HG03521 (cell line): ENCODE measurements at regions not wholly inside any gene's neighbourhood (a gene's known extent, or its start where the extent isn't known, plus 50 kb on each side); places are given as distances from the start of the nearest gene placed in this dataset.
A peak's percentile ranks its signal among the peaks of the same experiment; 100 is the strongest.

ENCODE experiments used
- ATAC-seq: cut with Tn5 transposase; IDR thresholded peaks from one replicate; pipeline ENCODE4 v1.9.1; 2021; ENCODE audit warnings: mild to moderate bottlenecking, moderate library complexity; ENCODE audit not compliant: unreplicated experiment

DNA sequence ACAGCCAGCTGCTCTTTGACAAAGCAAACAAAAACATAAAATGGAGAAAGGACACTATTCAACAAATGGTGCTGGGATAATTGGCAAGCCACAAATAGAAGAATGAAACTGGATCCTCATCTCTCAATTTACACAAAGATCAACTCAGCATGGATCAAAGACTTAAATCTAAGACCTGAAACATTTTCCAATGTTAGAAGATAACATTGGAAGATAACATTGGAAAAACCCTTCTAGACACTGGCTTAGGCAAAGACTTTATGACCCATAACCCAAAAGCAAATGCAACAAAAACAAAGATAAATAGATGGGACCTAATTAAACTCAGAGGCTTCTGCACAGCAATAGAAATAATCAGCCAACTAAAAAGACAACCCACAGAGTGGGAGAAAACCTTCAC lies 425.7 kb upstream of the SEMA3D start:
- no peak for ATAC-seq

DNA sequence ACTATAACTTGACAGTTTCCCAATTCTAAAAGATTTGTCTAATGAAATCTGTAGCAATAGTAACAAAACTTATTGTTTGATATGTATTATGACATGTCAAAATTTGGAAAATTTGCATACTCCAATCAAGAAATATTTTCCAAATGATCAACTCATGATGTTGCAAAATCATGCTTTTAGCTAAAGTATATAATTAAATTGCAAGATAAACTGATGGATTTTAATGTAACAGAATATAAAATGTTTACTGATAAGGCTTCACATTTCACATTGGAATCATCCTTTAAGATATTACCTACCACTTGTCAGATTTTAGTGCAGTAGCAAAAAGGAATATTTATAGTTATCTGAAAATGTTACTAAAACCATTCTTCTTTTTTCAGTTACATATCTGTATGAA lies 421.9 kb upstream of the SEMA3D start:
- ATAC-seq = no peak

DNA sequence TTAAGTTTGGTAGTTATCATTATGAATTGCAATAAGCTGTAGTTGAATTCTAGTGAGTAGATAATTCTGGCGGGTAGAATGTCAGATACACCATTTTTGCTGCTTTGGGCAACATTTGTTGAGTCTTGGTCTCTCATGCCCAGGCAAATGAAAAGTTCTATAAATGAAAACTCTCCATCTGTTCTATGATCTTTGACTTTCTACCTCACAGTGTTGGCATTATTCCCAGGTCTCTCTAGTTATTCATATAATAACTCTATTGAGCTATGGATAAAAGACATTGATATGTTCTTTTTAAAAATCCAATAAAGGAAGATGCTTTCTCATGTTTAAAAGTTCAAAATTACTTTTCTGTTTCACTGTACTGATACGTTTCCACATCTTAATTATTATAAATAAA lies 415.3 kb upstream of the SEMA3D start:
- ATAC-seq = no peak

DNA sequence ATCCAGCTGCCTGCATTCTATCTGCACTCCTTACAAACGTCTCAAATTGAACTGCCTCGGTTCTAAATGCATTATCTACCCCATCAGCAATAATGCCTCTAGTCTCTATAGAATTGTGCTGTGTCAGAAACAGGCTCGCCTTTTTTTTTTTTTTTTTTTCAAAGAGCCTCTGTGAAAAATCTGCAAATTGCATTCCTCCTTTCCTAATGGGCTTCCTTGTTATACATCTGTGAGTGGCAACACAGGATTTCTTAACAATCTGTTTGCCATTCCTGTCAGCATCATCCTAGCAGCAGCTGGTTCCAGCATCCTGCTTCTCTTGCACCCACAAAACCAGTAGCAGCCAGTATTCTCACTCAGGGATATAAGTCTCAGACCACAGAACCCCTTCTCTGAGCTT lies 413.5 kb upstream of the SEMA3D start:
- no peak for ATAC-seq

DNA sequence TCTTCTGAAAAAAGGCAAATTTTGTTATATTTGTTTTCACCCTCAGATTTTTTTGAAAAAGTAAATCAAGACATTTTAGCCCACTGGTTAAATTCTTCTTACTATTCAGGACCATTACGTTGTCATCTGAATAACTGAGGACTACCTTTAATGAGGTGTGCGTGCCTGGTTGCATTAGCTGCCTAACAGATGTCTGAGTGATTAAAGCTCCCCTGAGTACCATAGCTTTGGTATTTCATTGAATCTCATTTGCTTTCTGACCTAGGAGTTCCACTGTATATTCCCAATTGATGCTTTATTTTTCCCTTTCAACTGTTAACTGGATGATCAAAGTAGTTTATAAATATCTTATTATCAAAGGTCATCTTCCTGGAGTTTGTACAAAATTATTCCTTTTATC lies 410.0 kb upstream of the SEMA3D start:
- no peak for ATAC-seq

DNA sequence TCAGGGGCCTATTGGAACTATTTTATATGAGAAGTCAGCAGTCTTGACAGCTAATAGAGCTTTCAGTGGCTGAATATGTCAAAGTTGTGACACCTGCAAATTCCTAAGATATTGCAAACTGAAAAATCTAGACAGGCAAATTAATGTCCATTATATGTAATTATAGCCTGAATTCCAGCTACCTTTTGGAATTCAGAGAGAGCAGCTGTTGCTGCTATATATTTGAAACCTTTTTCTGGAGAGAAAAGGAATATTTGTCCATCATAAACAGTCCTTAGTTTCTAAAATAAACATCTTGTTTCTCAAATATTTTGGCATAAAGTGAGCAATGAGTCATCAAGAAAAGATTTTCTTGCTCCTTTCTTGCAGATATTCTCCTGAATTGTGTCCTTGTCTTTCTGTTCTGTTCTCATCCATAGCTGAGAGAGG lies 408.9 kb upstream of the SEMA3D start:
- ATAC-seq = no peak

DNA sequence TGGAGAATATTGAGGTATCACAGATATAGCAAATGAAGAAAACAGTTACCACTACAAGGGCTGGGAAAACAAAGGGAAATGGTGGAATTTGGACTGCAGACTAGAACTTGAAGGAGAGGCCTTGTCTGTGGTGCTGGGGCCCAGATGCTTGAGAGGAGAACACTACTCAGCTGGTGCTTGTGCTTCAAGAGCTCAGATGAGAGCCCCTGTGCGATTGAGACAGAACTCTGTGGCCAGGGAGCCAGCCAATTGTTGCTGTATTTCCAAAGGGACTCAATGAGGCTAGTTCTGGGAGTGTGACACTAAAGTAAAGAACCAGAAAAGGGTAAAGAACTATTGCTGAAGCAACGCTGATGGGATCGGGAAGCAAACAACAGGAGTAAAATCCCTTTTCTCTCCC lies 406.5 kb upstream of the SEMA3D start:
- ATAC-seq = no peak

DNA sequence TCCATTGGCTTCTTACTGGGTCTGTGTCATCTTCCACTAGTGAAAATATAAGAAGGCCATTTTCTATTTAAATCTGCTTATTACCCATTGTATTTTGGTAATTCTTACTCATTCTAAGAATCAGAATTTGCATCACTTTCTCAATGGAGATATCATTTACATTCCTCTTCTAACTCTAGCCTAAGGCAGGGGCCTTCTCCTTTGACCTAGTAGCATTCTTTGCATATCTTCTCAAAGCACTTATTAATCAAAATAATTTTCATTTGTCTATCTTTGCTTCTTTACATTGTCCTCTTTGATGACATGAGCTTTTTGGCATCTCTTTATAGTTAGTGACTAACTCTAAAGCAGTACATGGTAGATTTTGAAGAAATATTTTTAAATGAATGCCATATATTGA lies 400.9 kb upstream of the SEMA3D start:
- ATAC-seq = no peak

DNA sequence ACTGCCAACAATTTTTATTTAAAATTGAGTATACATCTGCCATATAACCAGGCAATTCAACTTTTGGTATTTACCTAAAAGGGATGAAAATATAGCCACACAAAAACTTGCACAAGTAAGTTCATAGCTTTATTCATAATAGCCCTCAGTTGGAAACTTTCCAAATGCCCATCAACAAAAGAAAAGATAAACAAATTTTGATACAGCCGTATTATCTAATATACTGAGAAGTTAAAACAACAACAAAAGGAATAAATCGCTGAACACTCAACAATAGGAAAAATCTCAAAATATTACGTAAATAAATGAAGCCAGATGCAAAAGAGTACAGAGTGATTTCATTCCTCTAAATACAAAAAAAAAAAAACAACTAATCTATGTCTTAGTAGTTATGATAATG lies 399.2 kb upstream of the SEMA3D start:
- no peak for ATAC-seq

DNA sequence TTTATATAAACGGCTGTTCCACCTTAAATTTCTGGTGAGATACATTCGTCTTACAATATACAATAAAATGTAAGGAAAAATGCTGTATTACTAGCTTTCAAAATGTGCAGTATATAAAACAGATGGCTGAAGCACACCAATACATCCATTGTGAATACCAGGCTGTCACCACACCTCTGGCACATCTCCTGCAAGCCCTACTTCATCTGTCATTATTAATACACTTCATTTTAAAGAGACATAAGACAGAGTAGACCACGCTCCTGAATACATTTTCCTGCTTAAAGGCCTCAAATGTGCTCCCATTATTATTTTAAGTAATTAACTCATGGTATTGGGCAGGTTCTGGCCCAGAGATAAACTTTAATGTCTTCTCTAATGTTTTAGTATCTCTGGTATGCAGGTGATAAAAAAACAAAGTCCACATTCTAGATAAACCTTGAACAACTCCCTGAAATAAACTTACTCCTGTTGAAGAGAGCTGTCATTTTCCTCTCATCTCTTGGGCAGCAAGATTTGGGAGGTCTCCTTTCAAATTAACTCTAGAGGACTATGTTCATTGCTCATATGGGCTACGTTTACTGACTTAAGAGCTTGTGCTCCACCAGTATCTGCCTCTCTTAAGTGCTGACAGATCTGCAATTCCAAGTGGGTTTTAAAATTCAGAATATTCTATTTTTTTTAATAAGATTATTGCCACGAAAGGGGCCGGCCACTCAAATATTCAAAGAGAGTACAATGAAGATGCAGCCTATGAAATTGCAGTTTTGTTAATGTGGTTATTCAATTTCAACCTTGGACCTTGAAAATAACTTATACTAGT lies 396.5 kb upstream of the SEMA3D start:
- no peak for ATAC-seq

DNA sequence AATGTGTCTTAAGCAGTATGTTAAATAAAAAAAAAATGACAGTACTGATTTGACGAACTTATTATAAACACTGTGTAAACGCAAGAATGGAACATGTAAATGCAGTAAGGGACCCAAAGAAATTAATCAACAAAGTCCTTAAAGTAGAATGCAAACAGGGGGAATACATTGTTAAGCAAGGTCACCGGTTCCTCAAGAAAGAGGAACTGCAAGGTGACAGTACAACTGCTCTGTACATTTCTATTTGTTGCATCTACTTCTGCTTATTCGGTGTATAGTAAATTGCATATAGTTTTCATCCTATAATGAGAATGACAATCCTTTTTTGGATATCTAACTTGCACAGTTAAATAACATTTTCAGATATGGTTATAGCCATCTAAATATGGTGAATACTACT lies 387.0 kb upstream of the SEMA3D start:
- no peak for ATAC-seq

DNA sequence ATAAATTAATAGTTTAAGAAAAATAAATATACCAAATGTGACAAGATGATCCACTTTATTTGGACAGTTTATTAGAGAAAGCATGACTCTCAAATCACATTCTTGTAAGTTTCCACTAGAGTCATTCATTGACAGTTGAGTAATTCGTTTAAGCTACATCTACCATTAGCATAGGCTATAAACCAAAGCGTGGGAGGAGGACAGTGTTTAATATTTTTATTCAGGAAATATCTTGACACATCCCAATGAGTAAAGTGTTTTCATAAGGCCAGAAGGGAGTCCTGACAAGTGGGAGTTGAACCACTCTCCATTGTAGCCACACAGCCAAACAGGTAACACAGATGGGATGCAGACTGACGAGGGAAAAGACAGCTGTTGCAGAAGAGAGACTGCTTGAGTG lies 386.5 kb upstream of the SEMA3D start:
- ATAC-seq = no peak

DNA sequence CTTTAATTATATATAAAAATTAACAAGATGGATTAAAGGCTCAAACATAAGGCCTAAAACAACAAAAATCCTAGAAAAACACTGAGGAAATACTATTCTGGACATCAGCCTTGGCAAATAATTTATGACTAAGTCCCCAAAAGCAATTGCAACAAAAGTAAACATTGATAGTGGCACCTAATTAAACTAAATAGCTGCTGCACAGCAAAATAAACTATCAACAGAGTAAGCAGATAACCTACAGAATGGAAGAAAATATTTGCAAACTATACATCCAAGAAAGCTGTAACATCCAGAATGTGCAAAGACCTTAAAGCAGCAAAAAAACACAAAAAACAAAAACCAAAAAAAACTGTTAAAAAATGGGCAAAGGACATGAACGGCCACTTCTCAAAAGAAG lies 384.0 kb upstream of the SEMA3D start:
- no peak for ATAC-seq

DNA sequence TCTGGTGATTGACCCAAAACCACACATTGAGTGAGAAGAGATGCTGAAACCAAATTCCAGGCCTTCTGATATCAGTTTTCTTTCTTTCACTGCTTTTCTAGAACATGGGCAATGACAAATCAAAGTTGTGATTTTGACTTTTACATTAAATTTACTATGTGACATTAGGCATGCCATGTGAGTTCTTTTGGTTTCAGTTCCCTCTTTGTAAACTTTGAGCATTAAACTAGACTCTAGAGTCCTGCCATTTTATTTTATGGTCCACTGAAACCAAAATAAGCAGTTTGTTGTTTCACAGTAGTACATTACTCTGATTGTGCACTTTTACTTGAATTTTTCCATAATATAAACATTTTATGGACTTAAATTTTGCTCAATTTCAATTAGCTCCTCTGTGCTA lies 381.1 kb upstream of the SEMA3D start:
- no peak for ATAC-seq

DNA sequence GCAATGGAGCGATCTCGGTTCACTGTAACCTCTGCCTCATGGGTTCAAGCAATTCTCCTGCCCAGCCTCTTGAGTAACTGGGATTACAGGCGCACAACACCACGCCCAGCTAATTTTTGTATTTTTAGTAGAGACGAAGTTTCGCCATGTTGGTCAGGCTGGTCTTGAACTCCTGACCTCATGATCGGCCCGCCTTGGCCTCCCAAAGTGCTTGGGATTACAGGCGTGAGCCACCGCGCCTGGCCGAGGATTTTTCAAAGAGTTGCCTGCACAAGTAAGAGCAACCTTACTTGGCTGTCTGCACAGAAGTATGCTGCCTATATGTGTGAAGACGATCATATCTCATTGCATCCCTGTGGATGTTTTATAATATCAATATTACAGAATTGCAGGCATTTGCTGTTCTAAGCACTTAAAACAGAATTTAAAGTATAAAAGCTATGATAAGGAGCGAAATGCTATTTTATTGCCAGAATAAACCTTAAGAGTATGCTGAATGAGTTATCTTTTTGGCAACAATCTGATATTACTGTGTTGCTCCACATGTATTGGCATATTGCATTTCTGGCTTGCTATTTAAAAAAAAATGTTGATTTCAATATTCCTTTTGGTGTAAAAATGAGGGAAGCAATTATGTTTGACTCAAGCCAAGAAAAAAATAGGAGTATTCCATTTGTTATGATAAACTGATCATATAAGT lies 379.4 kb upstream of the SEMA3D start:
- no peak for ATAC-seq

DNA sequence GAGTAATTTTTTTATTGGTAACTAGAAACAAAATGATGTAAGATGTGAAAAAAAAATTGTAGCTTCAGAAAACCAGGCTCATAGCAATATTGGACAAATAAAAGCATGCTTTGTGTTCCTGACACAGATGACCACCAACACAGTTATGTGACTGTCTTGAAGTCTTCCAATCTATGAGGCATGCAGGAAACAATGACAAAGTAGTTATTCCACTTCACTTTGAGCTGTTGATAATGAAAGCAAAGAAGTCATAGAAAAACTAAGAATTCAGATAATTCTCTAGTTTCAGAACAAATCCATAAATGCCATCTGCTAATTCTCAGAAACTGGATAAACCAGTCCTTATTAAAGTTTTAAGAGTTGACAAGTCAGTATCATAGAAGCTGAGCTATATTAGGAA lies 378.4 kb upstream of the SEMA3D start:
- no peak for ATAC-seq

DNA sequence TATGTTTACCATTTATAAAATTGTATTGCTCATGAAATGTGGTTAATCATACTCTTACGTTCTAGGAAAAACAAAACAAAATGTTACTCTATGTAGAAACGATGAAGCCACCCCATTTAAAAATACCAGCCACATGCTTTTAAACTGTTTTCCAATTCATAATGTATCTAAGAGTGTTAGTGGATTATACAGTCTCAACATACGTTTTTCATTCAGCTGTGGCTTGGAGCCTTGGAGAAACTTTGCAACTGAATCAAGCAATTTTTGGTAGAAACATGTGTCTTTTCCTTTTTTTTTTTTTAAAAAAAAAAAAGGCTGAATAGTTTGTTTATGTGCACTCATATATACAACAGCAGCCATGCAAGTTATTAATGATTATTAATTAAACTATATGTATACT lies 378.0 kb upstream of the SEMA3D start:
- no peak for ATAC-seq

DNA sequence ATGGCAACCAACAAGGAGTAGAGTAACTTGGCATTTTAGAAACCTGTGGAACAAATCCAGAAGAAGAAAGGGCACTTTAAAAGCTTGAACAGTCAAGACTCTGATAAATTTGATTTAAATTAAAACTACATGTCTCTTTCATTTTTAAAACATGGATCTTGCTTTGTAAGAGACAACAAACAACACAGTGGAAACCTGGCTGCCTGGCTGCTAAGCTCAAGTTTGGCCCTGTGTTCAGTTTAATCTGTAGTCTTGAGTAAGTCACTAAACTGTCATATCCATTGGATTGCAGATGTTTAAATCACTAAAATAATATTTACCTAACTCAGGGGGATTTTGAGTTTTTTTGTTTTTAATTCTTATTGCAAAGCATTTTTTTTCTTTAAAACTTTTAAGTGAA lies 374.9 kb upstream of the SEMA3D start:
- ATAC-seq = no peak

DNA sequence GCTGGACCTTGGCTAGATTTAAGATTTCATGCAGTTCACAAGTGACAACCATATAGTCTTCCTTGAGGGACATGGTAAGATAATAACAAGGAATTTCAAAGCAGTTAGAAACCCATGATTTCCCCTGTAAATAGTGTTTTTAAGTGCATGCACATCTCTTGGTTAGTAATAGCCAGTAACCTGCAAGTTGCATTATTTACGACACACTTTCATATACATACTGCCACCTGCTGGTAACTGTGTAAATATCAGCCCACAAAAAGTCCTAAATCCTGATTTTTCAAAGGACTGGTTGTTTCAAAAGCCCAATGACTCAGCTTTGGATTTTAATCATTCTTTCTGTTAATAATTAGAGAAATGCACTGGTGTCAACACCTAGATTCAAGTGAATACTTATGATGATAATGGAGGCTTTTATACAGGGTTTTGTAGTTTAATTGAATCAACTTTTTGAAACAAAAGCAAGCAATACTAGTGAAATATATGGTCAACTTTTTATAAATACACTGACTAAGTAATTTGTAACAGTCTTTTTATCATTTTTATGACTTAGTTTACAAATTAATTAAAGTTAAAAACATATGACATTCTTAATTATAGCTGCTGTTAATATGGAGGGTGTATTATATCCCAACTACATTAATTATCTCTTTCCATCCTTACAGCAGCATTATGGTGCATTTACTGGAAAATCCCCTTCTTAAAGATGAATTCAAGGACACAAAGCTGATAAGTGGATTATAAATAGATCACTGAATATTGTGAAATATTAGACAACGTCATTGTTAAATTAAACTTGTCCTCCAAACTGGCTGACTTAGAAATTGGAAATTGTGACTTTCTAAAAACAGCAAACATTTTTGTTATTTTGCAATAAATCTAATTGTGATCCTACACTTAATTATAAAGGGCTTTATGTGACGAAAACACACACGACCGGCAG lies 367.7 kb upstream of the SEMA3D start:
- ATAC-seq = peak; percentile 60

DNA sequence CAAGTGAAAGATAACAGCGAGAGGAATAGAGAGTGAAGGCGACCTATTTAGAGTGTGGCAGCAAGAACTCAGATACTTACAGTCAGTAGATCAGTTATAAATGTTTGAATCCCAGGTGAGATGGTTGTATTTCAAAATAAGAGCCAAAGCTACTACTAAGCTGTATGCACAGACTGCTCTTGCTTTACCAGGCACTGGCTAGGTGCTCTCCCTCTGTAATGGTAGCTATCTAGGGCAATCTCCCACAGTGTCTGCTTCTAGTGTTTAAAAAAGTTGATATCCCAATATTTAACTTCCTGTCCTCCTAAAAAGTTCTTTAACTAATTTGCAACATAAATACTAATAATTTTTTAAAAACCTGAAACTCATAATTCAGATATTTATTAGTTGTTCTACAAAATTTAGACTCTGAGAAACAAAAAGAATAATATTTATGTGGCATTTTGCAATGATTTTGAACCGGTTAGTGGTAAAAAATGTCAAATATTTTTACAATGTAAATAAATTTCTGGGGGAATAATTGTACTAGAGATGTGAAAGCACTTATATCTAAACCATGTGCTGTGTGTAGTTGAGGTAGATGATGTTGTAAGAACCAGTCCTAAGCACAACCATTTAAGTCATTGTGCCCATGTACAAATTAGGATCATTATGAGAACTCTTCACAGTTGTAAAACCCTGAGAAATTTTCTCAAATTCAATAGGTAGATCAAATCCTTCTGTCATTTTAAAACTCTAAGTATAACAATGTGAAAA lies 349.3 kb upstream of the SEMA3D start:
- no peak for ATAC-seq

DNA sequence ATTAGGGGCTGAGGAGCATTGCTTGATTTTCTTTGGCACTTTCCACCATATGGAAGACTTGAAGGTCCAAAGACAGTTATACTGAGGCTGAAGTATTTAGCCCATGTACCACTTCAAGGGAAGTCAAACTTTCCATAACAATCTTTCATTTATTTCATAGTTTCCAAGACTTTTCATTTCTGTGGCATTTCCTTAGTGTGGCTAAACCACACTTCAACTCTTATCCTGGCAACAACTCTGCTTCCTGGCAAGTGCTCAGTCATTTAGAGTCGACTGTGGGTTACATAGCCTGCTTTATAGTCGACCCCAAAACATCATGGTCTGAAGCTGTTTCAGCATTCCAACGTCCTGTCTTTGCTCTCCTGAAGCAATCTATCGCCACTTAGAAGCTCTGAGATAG lies 343.0 kb upstream of the SEMA3D start:
- ATAC-seq = no peak
